B cell (primary cell): ENCODE measurements at regions not wholly inside any gene's neighbourhood (a gene's known extent, or its start where the extent isn't known, plus 50 kb on each side); places are given as distances from the start of the nearest gene placed in this dataset.

Source experiments
- CTCF ChIP-seq: fragments of 200-600 bp; IDR thresholded peaks from one replicate; pipeline ENCODE4 v1.8.0; 2022; ENCODE audit warnings: antibody characterized with exemption, mild to moderate bottlenecking
- EZH2 ChIP-seq: IDR thresholded peaks from 2 replicates; pipeline ENCODE4 v1.6.1; 2012; ENCODE audit warnings: borderline replicate concordance, low read depth, mild to moderate bottlenecking, moderate library complexity, low read length; ENCODE audit not compliant: insufficient read depth, poor library complexity, severe bottlenecking

- TF ChIP-seq CTCF (no peak), EZH2 (no peak)
These were observed 834.5 kb upstream of the SALL3 start for GRCh38 chr18:78145096-78145495.
